CD14-positive monocyte (primary cell): ENCODE measurements at regions not wholly inside any gene's neighbourhood (a gene's known extent, or its start where the extent isn't known, plus 50 kb on each side); places are given as distances from the start of the nearest gene placed in this dataset.

ENCODE experiments used
- DNase-seq, 3 donors: peaks; one replicate each; pipeline ENCODE4 v3.0.0-alpha.2; 2011 to 2022
- H2AFZ ChIP-seq: 2 replicates; pipeline ENCODE4 v1.6.0; 2012; ENCODE audit warnings: mild to moderate bottlenecking, low read depth, low read length, inconsistent platforms; ENCODE audit not compliant: insufficient read depth, poor library complexity, severe bottlenecking
- H3K27ac ChIP-seq, 2 donors: 1 replicate in 1 of 2; 2 replicates in 1 of 2; pipeline ENCODE4 v1.5.1; 2012 to 2013; ENCODE audit warnings: low read length in 2 of 2, control low read depth in 1 of 2, inconsistent platforms in 1 of 2, low read depth in 1 of 2, mild to moderate bottlenecking in 1 of 2
- H3K27me3 ChIP-seq, 2 donors: one replicate each; pipeline versions ENCODE4 v1.6.0 to v1.6.1; 2011 to 2013; ENCODE audit warnings: low read length in 2 of 2; ENCODE audit not compliant: control insufficient read depth in 2 of 2, insufficient read depth in 2 of 2
- H3K36me3 ChIP-seq, 2 donors: replicated peaks in 1 of 2; 1 replicate in 1 of 2; 2 replicates in 1 of 2; pipeline versions ENCODE4 v1.5.1 to v1.6.1; 2012 to 2013; ENCODE audit warnings: low read length in 2 of 2, control low read depth in 1 of 2, inconsistent platforms in 1 of 2, mild to moderate bottlenecking in 1 of 2; ENCODE audit not compliant: insufficient read depth in 2 of 2, control insufficient read depth in 1 of 2
- H3K4me1 ChIP-seq, 2 donors: 1 replicate in 1 of 2; 2 replicates in 1 of 2; pipeline versions ENCODE4 v1.5.1 to v1.6.1; 2012 to 2013; ENCODE audit warnings: low read length in 2 of 2, control low read depth in 1 of 2, inconsistent platforms in 1 of 2, mild to moderate bottlenecking in 1 of 2, moderate library complexity in 1 of 2; ENCODE audit not compliant: insufficient read depth in 2 of 2, control insufficient read depth in 1 of 2
- H3K4me2 ChIP-seq: replicated peaks from 2 replicates; pipeline ENCODE3; 2012; ENCODE audit warnings: low read length, moderate library complexity, mild to moderate bottlenecking; ENCODE audit not compliant: poor library complexity, severe bottlenecking; ENCODE audit errors: extremely low read depth
- H3K4me3 ChIP-seq, 3 experiments: fragments of 200-600 bp in 1 of 3; sonication (generic) in 1 of 3; replicated peaks in 1 of 3; 1 replicate in 2 of 3; 2 replicates in 1 of 3; pipeline ENCODE4 v1.5.1; 2011 to 2013; ENCODE audit warnings: low read length in 3 of 3, mild to moderate bottlenecking in 3 of 3, control low read depth in 2 of 3, low read depth in 2 of 3, inconsistent platforms in 1 of 3, moderate library complexity in 1 of 3
- H3K79me2 ChIP-seq: 2 replicates; pipeline ENCODE4 v1.6.0; 2012; ENCODE audit warnings: mild to moderate bottlenecking, control low read depth, inconsistent platforms, low read length, moderate library complexity; ENCODE audit not compliant: insufficient read depth
- H3K9ac ChIP-seq: 2 replicates; pipeline ENCODE4 v1.6.0; 2017; ENCODE audit warnings: low read length, mild to moderate bottlenecking; ENCODE audit not compliant: insufficient read depth, poor library complexity, severe bottlenecking
- H3K9me3 ChIP-seq, 2 donors: replicated peaks in 1 of 2; 1 replicate in 1 of 2; 2 replicates in 1 of 2; pipeline versions ENCODE4 v1.5.1 to v1.6.1; 2012 to 2013; ENCODE audit warnings: low read length in 2 of 2, control low read depth in 1 of 2; ENCODE audit not compliant: control insufficient read depth in 1 of 2, insufficient read depth in 1 of 2
- H4K20me1 ChIP-seq: 2 replicates; pipeline ENCODE4 v1.6.0; 2012; ENCODE audit warnings: mild to moderate bottlenecking, low read length, control low read depth, moderate library complexity; ENCODE audit not compliant: insufficient read depth
- H3K27ac Mint-ChIP-seq, 7 donors: one replicate each; pipeline ENCODE4 v1.8.0; 2020; ENCODE audit warnings: mild to moderate bottlenecking in 7 of 7, mixed read lengths in 7 of 7, moderate library complexity in 6 of 7, inconsistent platforms in 2 of 7
- H3K27me3 Mint-ChIP-seq, 3 donors: one replicate each; pipeline ENCODE4 v1.8.0; 2021 to 2022; ENCODE audit warnings: low read depth in 3 of 3, mild to moderate bottlenecking in 3 of 3, mixed read lengths in 3 of 3, moderate library complexity in 3 of 3, inconsistent platforms in 1 of 3
- H3K36me3 Mint-ChIP-seq, 2 donors: one replicate each; pipeline ENCODE4 v1.8.0; 2020; ENCODE audit warnings: mixed read lengths in 2 of 2, inconsistent platforms in 1 of 2, mild to moderate bottlenecking in 1 of 2
- H3K4me1 Mint-ChIP-seq: one replicate; pipeline ENCODE4 v1.8.0; 2020; ENCODE audit warnings: mild to moderate bottlenecking, mixed read lengths
- H3K4me3 Mint-ChIP-seq, 2 donors: one replicate each; pipeline ENCODE4 v1.8.0; 2020; ENCODE audit warnings: mild to moderate bottlenecking in 2 of 2, mixed read lengths in 2 of 2, moderate library complexity in 1 of 2
- H3K9me3 Mint-ChIP-seq, 7 donors: one replicate each; pipeline ENCODE4 v1.8.0; 2020 to 2022; ENCODE audit warnings: mixed read lengths in 7 of 7, mild to moderate bottlenecking in 6 of 7, moderate library complexity in 6 of 7, inconsistent platforms in 2 of 7
- CTCF ChIP-seq: fragments of 200-600 bp; IDR thresholded peaks from one replicate; pipeline ENCODE4 v1.8.0; 2022; ENCODE audit warnings: antibody characterized with exemption, mild to moderate bottlenecking
- WGBS: methylation state at CpG from one replicate; pipeline ENCODE4 v1.1.5; 2013; ENCODE audit warnings: missing lambda C conversion rate; ENCODE audit not compliant: insufficient coverage; 5-methylcytosine and 5-hydroxymethylcytosine counted together
- intact Hi-C, 2 donors: fragments of 100-400 bp; cut with micrococcal nuclease; formaldehyde crosslinking; loops; one replicate each; pipeline versions ENCODE4 v1.15.0 to v1.15.1; 2023

- Mint-ChIP-seq H3K27ac (peak overlapping the region in 3 of 7 donors; percentile 12 to 27 (median 26)), H3K4me3 (no peak overlapping the region), H3K9me3 (no peaks in the 10 kb centered on the region), H3K36me3 (no peaks in the 10 kb centered on the region), H3K4me1 (peaks cover 18% of the 10 kb centered on the region), H3K27me3 (no peaks in the 10 kb centered on the region)
- no peak overlapping the region for H3K9ac ChIP-seq
- no peak overlapping the region for H3K4me2 ChIP-seq
- H3K27ac ChIP-seq, result peak overlapping the region in 1 of 2 donors; percentile 23
- no peak overlapping the region for H3K4me3 ChIP-seq
- no peak for TF ChIP-seq CTCF
- intact Hi-C loops, result no loop called here
- H3K79me2 ChIP-seq, result no peaks in the 10 kb centered on the region
- no peaks in the 10 kb centered on the region for H3K9me3 ChIP-seq
- 87% methylated on average over 11 of the region's 17 CpGs for WGBS
- H4K20me1 ChIP-seq, result no peaks in the 10 kb centered on the region
- DNase-seq, result no peak
- peak overlapping the region; percentile 54 for H2AFZ ChIP-seq
- H3K36me3 ChIP-seq, result no peaks in the 10 kb centered on the region
- no peaks in the 10 kb centered on the region for H3K27me3 ChIP-seq
- H3K4me1 ChIP-seq, result peaks cover 13 to 19% of the 10 kb centered on the region in 2 donors
These were observed 81.5 kb upstream of the C9orf72 start for GRCh38 chr9:27654629-27655285.

DNA sequence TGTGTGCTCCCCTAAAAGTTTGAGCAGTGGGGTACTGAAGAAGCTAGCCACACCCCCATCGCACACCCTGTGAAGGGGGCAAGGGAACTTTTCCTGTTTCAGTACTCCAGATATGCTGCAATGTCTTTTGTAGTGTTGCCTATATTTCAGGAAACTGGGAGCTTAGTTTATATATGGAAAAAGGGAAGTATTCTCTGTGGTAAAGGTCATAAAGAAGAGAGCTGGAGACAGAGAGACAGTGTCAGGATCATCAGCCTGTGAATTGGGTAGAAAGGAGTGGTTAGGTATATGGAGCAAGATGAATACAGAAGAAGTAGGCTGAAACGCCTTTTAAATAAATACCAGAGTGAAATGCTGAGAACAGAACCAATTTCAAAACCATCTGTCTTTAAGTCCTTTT lies 82.2 kb upstream of the C9orf72 start:
- peak overlapping the region in 1 of 2 donors; percentile 23 for H3K27ac ChIP-seq
- no peaks in the 10 kb centered on the region for H3K9me3 Mint-ChIP-seq
- TF ChIP-seq CTCF, result no peak
- no peaks in the 10 kb centered on the region for H3K36me3 Mint-ChIP-seq
- H3K27ac Mint-ChIP-seq, result peak overlapping the region in 2 of 7 donors; percentile 59 to 66
- peaks cover 13 to 19% of the 10 kb centered on the region in 2 donors for H3K4me1 ChIP-seq
- peak overlapping the region; percentile 54 for H2AFZ ChIP-seq
- no peaks in the 10 kb centered on the region for H3K79me2 ChIP-seq
- intact Hi-C loops, result no loop called here
- peaks cover 18% of the 10 kb centered on the region for H3K4me1 Mint-ChIP-seq
- no peaks in the 10 kb centered on the region for H3K27me3 Mint-ChIP-seq
- H3K27me3 ChIP-seq, result no peaks in the 10 kb centered on the region
- H3K9ac ChIP-seq, result no peak overlapping the region
- H3K36me3 ChIP-seq, result no peaks in the 10 kb centered on the region
- peak overlapping the region in 1 of 2 donors; percentile 1 for H3K4me3 Mint-ChIP-seq
- H4K20me1 ChIP-seq, result no peaks in the 10 kb centered on the region
- H3K4me3 ChIP-seq, result peak overlapping the region in 1 of 3 experiments; percentile 28
- DNase-seq, result peak in 2 of 3 donors; percentile 19 to 30
- peak overlapping the region; percentile 35 for H3K4me2 ChIP-seq
- no CpG with 5 or more reads among the region's 2 CpGs for WGBS
- no peaks in the 10 kb centered on the region for H3K9me3 ChIP-seq
